DOHH2 (cell line): ENCODE measurements at regions not wholly inside any gene's neighbourhood (a gene's known extent, or its start where the extent isn't known, plus 50 kb on each side); places are given as distances from the start of the nearest gene placed in this dataset.

ENCODE experiments used
- H3F3A ChIP-seq: fragments of 200-600 bp; sonication (generic), shearing (Covaris generic); 2 replicates; pipeline ENCODE4 v1.6.0; 2016; ENCODE audit warnings: antibody characterized with exemption, mild to moderate bottlenecking; ENCODE audit not compliant: control insufficient read depth, insufficient read depth
- H3K27ac ChIP-seq: fragments of 200-600 bp; sonication (generic); 2 replicates; pipeline ENCODE4 v1.5.1; 2014; ENCODE audit warnings: low read depth, mild to moderate bottlenecking, low read length, moderate library complexity
- H3K27me3 ChIP-seq: fragments of 200-600 bp; sonication (generic); 2 replicates; pipeline ENCODE4 v1.6.1; 2014; ENCODE audit warnings: mild to moderate bottlenecking, low read length, mixed read lengths; ENCODE audit not compliant: control insufficient read depth
- H3K36me3 ChIP-seq: fragments of 200-600 bp; sonication (generic); 2 replicates; pipeline ENCODE4 v1.6.1; 2014; ENCODE audit warnings: mild to moderate bottlenecking, low read length, moderate library complexity, mixed read lengths; ENCODE audit not compliant: control insufficient read depth
- H3K4me1 ChIP-seq: fragments of 200-600 bp; sonication (generic); 2 replicates; pipeline ENCODE4 v1.6.1; 2014; ENCODE audit warnings: mild to moderate bottlenecking, low read length, mixed read lengths; ENCODE audit not compliant: control insufficient read depth
- H3K4me2 ChIP-seq: fragments of 200-600 bp; sonication (generic); 2 replicates; pipeline ENCODE4 v1.6.0; 2014; ENCODE audit warnings: mild to moderate bottlenecking, low read length, moderate library complexity
- H3K4me3 ChIP-seq: fragments of 200-600 bp; sonication (generic); 2 replicates; pipeline ENCODE4 v1.5.1; 2014; ENCODE audit warnings: mild to moderate bottlenecking, low read length, mixed read lengths
- H3K79me2 ChIP-seq: fragments of 200-600 bp; sonication (generic); 2 replicates; pipeline ENCODE4 v1.6.1; 2014; ENCODE audit warnings: mild to moderate bottlenecking, low read length, mixed read lengths; ENCODE audit not compliant: control insufficient read depth
- H3K9me2 ChIP-seq: fragments of 200-600 bp; sonication (generic); replicated peaks from 2 replicates; pipeline ENCODE4 v1.6.1; 2014; ENCODE audit warnings: mild to moderate bottlenecking, low read length, mixed read lengths; ENCODE audit not compliant: control insufficient read depth
- H3K9me3 ChIP-seq: fragments of 200-600 bp; sonication (generic); 2 replicates; pipeline ENCODE4 v1.6.1; 2014; ENCODE audit warnings: antibody characterized with exemption, low read length, mixed read lengths; ENCODE audit not compliant: control insufficient read depth, insufficient read depth
- H4K20me1 ChIP-seq: fragments of 200-600 bp; sonication (generic); 2 replicates; pipeline ENCODE4 v1.6.0; 2014; ENCODE audit warnings: low read depth, mild to moderate bottlenecking, antibody characterized with exemption, low read length, moderate library complexity; ENCODE audit not compliant: control insufficient read depth, insufficient read depth
- CTCF ChIP-seq: fragments of 200-600 bp; sonication (generic); IDR thresholded peaks from one replicate; pipeline ENCODE4 v1.5.1; 2014; ENCODE audit warnings: antibody characterized with exemption, mild to moderate bottlenecking, low read depth, low read length; ENCODE audit not compliant: poor library complexity, severe bottlenecking
- EZH2phosphoT487 ChIP-seq: fragments of 200-600 bp; sonication (generic); IDR thresholded peaks from 2 replicates; pipeline ENCODE4 v1.6.1; 2017; ENCODE audit warnings: borderline replicate concordance, mild to moderate bottlenecking, antibody characterized with exemption, low read length, moderate library complexity, mixed read lengths

- no peaks in the 10 kb centered on the region for H3K9me2 ChIP-seq
- H3K4me3 ChIP-seq = no peak overlapping the region
- TF ChIP-seq EZH2phosphoT487 (no peak), CTCF (no peak)
- no peak overlapping the region for H3K4me2 ChIP-seq
- H4K20me1 ChIP-seq = no peaks in the 10 kb centered on the region
- H3F3A ChIP-seq = no peaks in the 10 kb centered on the region
- H3K27ac ChIP-seq = no peak overlapping the region
- no peaks in the 10 kb centered on the region for H3K36me3 ChIP-seq
- no peaks in the 10 kb centered on the region for H3K9me3 ChIP-seq
- H3K4me1 ChIP-seq = no peaks in the 10 kb centered on the region
- H3K27me3 ChIP-seq = no peaks in the 10 kb centered on the region
- H3K79me2 ChIP-seq = no peaks in the 10 kb centered on the region
These were observed 134.5 kb upstream of the TMTC4 start for GRCh38 chr13:100809129-100809390.

- no peak for TF ChIP-seq CTCF
- no peak for TF ChIP-seq EZH2phosphoT487
- H3K79me2 ChIP-seq = no peaks in the 10 kb centered on the region
- H3K4me3 ChIP-seq = no peak overlapping the region
- H3K4me1 ChIP-seq = no peaks in the 10 kb centered on the region
- no peaks in the 10 kb centered on the region for H4K20me1 ChIP-seq
- no peak overlapping the region for H3K27ac ChIP-seq
- H3K36me3 ChIP-seq = no peaks in the 10 kb centered on the region
- H3K9me3 ChIP-seq = no peaks in the 10 kb centered on the region
- no peaks in the 10 kb centered on the region for H3F3A ChIP-seq
- H3K4me2 ChIP-seq = no peak overlapping the region
- no peaks in the 10 kb centered on the region for H3K9me2 ChIP-seq
- H3K27me3 ChIP-seq = no peaks in the 10 kb centered on the region
These were observed 133.9 kb upstream of the TMTC4 start for GRCh38 chr13:100808330-100809128.

GRCh38 chr13:100803091-100803490 lies 128.5 kb upstream of the TMTC4 start:
- no peaks in the 10 kb centered on the region for H3K9me2 ChIP-seq
- no peak for TF ChIP-seq EZH2phosphoT487
- TF ChIP-seq CTCF = no peak
- H4K20me1 ChIP-seq = no peaks in the 10 kb centered on the region
- H3K9me3 ChIP-seq = no peaks in the 10 kb centered on the region
- no peaks in the 10 kb centered on the region for H3F3A ChIP-seq
- H3K4me2 ChIP-seq = no peak overlapping the region
- H3K4me3 ChIP-seq = no peak overlapping the region
- no peaks in the 10 kb centered on the region for H3K36me3 ChIP-seq
- no peak overlapping the region for H3K27ac ChIP-seq
- no peaks in the 10 kb centered on the region for H3K27me3 ChIP-seq
- H3K4me1 ChIP-seq = no peaks in the 10 kb centered on the region
- no peaks in the 10 kb centered on the region for H3K79me2 ChIP-seq
